SK-N-SH (cell line): ENCODE measurements at regions not wholly inside any gene's neighbourhood (a gene's known extent, or its start where the extent isn't known, plus 50 kb on each side); places are given as distances from the start of the nearest gene placed in this dataset.

Experiments used
- EP300 ChIP-seq, 2 experiments: IDR thresholded peaks; 2 replicates each; pipeline versions ENCODE4 v1.4.0 to v1.6.1; 2012; ENCODE audit warnings: borderline replicate concordance in 1 of 2, low read depth in 1 of 2, low read length in 1 of 2
- GABPA ChIP-seq: IDR thresholded peaks from 2 replicates; pipeline ENCODE4 v1.4.0; 2012; ENCODE audit warnings: low read depth, mild to moderate bottlenecking
- JUND ChIP-seq: IDR thresholded peaks from 2 replicates; pipeline ENCODE4 v1.4.0; 2012
- MXI1 ChIP-seq: IDR thresholded peaks from 2 replicates; pipeline ENCODE4 v1.6.1; 2012; ENCODE audit warnings: mild to moderate bottlenecking, low read depth, low read length, improper control_type of control experiment
- PBX3 ChIP-seq: IDR thresholded peaks from 2 replicates; pipeline ENCODE4; 2012
- POLR2AphosphoS5 ChIP-seq: IDR thresholded peaks from 2 replicates; pipeline ENCODE4 v1.6.1; 2012; ENCODE audit warnings: low read depth, low read length
- RCOR1 ChIP-seq: fragments of 150-350 bp; IDR thresholded peaks from 2 replicates; pipeline ENCODE4 v1.6.1; 2017; ENCODE audit warnings: antibody characterized with exemption, low read length
- REST ChIP-seq: IDR thresholded peaks from 2 replicates; pipeline ENCODE4 v1.6.1; 2012; ENCODE audit warnings: mild to moderate bottlenecking, low read depth, low read length, moderate library complexity
- SIN3A ChIP-seq: IDR thresholded peaks from 2 replicates; pipeline ENCODE4 v1.6.1; 2012; ENCODE audit warnings: low read depth, mild to moderate bottlenecking, low read length, moderate library complexity, borderline replicate concordance
- TAF1 ChIP-seq: IDR thresholded peaks from 2 replicates; pipeline ENCODE4 v1.6.1; 2012; ENCODE audit warnings: low read depth, mild to moderate bottlenecking, low read length, moderate library complexity, borderline replicate concordance
- USF2 ChIP-seq: fragments of 150-350 bp; IDR thresholded peaks from 2 replicates; pipeline ENCODE4 v1.6.1; 2017; ENCODE audit warnings: antibody characterized with exemption, low read length, low read depth, borderline replicate concordance
- TF ChIP-seq, protein P1 (sequence below): fragments of 200-600 bp; sonication (generic); IDR thresholded peaks from 2 replicates; pipeline ENCODE4 v1.6.1; 2017; ENCODE audit warnings: antibody characterized with exemption, mild to moderate bottlenecking, moderate library complexity

DNA sequence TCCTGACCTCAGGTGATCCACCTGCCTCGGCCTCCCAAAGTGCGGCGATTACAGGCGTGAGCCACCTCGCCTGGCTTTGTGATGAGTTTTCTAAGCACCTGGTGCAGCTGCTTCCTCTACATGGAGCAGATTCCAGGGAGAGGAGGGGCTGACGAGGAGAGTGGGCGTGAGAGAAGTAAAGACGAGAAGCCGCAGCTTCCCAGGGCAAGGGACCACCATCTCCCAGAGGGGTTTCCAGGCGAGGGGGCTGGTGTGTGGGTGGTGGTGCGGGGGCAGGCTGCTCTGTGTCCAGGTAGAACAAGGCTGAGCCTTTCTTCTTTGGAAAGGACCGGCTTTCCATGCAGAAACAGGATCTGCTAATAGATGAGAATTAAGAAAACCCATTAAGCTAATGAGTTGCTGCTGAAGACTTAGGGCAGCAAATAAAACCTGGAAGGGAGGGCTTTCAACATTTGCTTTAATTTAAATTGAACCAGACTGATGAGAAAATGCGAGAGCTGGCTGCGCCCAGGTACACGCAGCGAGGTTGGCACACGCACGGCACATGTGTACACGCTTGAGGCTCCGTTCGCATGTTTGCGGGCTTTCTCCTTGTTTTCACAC lies 236.7 kb downstream of the RBFOX3 start:
- TF ChIP-seq, protein P1, sequence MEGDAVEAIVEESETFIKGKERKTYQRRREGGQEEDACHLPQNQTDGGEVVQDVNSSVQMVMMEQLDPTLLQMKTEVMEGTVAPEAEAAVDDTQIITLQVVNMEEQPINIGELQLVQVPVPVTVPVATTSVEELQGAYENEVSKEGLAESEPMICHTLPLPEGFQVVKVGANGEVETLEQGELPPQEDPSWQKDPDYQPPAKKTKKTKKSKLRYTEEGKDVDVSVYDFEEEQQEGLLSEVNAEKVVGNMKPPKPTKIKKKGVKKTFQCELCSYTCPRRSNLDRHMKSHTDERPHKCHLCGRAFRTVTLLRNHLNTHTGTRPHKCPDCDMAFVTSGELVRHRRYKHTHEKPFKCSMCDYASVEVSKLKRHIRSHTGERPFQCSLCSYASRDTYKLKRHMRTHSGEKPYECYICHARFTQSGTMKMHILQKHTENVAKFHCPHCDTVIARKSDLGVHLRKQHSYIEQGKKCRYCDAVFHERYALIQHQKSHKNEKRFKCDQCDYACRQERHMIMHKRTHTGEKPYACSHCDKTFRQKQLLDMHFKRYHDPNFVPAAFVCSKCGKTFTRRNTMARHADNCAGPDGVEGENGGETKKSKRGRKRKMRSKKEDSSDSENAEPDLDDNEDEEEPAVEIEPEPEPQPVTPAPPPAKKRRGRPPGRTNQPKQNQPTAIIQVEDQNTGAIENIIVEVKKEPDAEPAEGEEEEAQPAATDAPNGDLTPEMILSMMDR = no peak
- TF ChIP-seq REST (no peak), PBX3 (no peak), RCOR1 (no peak), POLR2AphosphoS5 (no peak), JUND (no peak), TAF1 (no peak), SIN3A (no peak), USF2 (no peak), GABPA (no peak), EP300 (IDR thresholded peaks at IDR 0.05; ENCODE audit: borderline replicate concordance in 1 of 2, low read depth in 1 of 2, low read length in 1 of 2) (no peak), MXI1 (no peak)
